VCaP (cell line): ENCODE measurements at regions not wholly inside any gene's neighbourhood (a gene's known extent, or its start where the extent isn't known, plus 50 kb on each side); places are given as distances from the start of the nearest gene placed in this dataset.

Experiments used
- H3K27ac ChIP-seq: fragments of 450-650 bp; 2 replicates; pipeline ENCODE4 v1.5.1; 2017
- TF ChIP-seq, protein P1 (sequence below): fragments of 450-650 bp; conservative IDR thresholded peaks from 2 replicates; pipeline ENCODE4 v1.5.1; 2017; ENCODE audit warnings: mild to moderate bottlenecking, moderate library complexity

DNA sequence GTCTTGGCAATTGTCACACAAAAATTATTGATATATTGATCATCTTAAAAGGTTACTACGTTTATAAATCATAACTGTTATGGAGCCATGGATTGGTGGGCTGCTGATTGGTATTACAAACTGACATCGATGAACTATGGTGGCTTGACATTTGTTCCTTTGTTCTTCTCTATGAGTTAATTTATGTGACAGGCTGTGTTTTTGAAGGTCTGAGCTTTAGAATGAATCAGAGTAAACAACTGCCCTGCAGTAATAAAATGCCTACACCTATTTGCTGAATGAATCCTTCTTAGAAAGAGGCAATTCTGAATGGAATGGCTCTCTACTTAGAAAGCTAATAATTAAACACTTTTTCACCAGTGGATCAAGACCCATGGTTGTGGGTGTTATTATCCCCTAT, 506.3 kb upstream of the SPTLC3 start:
- TF ChIP-seq, protein P1, sequence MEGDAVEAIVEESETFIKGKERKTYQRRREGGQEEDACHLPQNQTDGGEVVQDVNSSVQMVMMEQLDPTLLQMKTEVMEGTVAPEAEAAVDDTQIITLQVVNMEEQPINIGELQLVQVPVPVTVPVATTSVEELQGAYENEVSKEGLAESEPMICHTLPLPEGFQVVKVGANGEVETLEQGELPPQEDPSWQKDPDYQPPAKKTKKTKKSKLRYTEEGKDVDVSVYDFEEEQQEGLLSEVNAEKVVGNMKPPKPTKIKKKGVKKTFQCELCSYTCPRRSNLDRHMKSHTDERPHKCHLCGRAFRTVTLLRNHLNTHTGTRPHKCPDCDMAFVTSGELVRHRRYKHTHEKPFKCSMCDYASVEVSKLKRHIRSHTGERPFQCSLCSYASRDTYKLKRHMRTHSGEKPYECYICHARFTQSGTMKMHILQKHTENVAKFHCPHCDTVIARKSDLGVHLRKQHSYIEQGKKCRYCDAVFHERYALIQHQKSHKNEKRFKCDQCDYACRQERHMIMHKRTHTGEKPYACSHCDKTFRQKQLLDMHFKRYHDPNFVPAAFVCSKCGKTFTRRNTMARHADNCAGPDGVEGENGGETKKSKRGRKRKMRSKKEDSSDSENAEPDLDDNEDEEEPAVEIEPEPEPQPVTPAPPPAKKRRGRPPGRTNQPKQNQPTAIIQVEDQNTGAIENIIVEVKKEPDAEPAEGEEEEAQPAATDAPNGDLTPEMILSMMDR, result no peak

DNA sequence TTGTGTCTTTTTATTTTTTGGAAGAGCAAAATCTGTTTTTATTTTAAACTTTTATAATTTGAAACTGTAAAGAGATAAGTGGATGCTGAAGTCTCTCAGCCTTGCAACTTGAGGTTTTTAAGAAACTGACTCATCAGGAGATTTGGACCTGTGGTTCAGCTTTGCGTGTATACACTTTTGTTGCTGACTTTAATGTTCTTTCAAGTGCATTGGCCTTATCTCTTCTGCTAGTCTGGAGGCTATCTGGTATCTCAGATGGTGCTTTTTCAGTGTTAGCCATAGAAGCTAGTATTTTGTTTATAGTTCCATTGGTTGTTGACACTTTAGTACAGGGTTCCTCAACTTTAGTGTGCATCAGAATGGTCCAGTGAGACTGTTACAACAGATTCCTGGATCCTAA, 504.0 kb upstream of the SPTLC3 start:
- TF ChIP-seq, protein P1, result no peak
- H3K27ac ChIP-seq, result no peak overlapping the region

More for the DNA sequence above, 506.3 kb upstream of the SPTLC3 start:
- H3K27ac ChIP-seq, result no peak overlapping the region

DNA sequence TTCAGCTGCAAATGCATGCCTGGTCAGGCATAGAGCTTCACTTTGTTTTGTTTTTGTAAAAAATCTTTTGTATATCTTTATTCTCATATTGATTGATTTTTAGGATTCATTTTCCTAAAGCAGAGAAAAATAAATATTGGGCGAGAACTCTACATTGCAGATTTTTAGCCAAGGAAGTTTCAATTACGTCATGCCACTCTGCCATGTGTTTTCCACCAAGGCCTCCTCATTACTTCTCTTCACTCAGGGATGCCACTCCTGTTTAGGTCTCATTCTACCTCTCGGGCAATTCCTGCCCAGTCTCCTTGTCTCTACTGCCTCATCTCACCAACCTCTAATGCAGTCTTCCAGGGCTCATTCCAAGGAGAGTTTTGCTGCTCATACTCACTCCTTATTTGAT, 497.3 kb upstream of the SPTLC3 start:
- no peak overlapping the region for H3K27ac ChIP-seq
- TF ChIP-seq, protein P1, result no peak

DNA sequence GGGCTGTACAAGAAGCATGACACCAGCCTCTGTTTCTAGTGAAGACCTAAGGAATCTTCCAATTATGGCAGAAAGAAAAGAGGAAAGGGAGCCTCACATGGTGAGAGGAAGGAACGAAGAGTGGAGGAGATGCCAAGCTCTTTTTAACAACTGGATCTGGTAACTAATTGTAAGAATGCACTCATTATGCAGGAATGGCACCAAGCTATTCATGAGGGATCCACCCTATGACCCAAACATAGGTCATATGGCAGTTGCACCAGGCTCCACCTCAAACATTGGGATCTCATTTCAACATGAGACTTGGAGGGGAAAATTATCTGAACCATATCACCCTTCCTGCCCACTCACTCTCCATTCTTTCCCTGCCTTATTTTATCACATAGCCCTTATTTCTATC, 496.0 kb upstream of the SPTLC3 start:
- no peak overlapping the region for H3K27ac ChIP-seq
- TF ChIP-seq, protein P1, result no peak

DNA sequence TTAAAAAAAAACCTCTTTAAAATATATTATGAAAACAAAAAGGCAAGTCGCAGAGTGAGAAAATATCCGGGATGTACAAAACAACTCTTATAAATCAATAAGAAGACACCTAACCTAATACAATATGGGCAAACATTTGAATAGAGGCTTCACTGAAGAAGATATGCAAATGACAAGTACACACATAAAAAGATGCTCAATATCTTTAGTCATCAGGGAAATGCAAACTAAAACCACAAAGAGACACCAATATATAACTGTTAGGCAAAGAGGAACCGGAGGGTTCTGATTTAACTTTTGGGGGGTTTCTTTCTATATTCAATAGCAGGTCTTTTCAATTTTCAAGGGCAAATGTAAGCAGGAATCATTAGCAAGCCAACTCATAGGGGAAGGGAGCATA, 480.7 kb upstream of the SPTLC3 start:
- no peak overlapping the region for H3K27ac ChIP-seq
- TF ChIP-seq, protein P1, result no peak

DNA sequence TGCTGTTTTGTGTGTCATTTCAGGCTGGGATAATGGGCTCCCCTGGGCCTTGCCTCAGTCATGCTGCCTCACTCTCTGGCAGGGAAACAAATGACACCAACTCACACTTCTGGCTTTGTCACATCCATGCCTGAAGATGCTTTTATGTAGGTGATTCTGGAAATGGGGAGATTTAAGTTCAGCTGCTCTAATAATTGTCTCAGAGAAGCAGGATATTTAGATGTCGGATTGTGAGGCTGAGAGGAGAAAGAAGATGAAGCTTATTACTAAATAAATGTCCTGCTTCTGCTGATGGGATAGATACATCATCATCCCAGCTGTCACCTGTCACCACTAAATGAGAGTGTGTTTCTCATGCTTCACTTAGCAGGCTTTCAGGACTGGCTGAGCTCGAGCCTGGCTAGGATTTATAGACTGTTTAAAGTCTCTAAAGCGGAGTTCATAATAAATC, 480.2 kb upstream of the SPTLC3 start:
- H3K27ac ChIP-seq, result no peak overlapping the region
- TF ChIP-seq, protein P1, result no peak

DNA sequence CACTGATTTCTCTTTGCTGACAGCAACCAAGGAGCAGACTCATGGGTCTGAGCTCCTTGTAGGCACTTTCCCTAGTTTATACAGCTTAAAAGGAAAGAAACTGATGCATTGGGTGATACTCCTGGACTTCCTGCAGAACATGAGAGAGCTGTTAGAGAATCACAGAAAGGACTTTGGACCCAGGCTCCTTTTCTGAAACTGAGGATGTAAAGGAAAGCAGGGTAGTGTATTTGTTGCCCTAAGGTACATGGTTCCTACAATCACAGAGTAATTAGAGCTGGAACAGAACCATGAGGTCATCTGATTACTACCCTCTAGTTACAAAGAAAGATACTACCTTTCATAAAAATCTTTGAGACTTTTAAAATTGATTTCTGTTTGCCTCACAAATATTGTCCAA, 477.1 kb upstream of the SPTLC3 start:
- TF ChIP-seq, protein P1, result no peak
- no peak overlapping the region for H3K27ac ChIP-seq

DNA sequence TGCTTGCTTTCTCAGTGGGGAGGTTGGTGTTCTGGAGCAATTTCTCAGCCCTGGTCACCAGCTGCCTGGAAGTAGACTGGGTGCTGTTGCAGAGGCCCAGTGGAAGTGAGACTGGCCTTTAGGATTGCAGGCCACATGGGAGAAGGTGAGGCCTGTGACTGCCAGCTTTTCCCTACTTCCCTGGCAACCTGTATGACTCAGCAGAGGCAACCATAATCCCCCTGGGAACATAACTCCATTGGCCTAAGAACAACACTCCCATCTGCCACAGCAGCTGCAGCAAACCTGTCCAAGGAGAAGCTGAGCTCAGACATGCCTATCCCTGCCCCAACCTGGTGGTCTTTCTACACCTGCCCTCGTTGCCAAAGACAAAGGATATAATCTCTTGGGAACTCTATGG, 473.5 kb upstream of the SPTLC3 start:
- TF ChIP-seq, protein P1, result no peak
- H3K27ac ChIP-seq, result no peak overlapping the region
